Prostate gland (tissue), 2 donors: ENCODE measurements at regions not wholly inside any gene's neighbourhood (a gene's known extent, or its start where the extent isn't known, plus 50 kb on each side); places are given as distances from the start of the nearest gene placed in this dataset.

Experiments
- POLR2A ChIP-seq: fragments of 450-650 bp; IDR thresholded peaks from one replicate; pipeline ENCODE4 v1.6.1; 2016; ENCODE audit warnings: antibody characterized with exemption, mild to moderate bottlenecking
- POLR2AphosphoS5 ChIP-seq: sonication (generic); formaldehyde crosslinking; IDR thresholded peaks from one replicate; pipeline ENCODE4 v1.6.1; 2017; ENCODE audit warnings: antibody characterized with exemption
- TF ChIP-seq, protein P1 (sequence below), 4 experiments: fragments of 200-600 bp in 2 of 4; fragments of 450-650 bp in 2 of 4; sonication (generic) in 2 of 4; IDR thresholded peaks; 1 replicate in 3 of 4; 2 replicates in 1 of 4; pipeline ENCODE4 v1.5.1; 2016 to 2019; ENCODE audit warnings: antibody characterized with exemption in 4 of 4, mild to moderate bottlenecking in 2 of 4, moderate library complexity in 2 of 4

DNA sequence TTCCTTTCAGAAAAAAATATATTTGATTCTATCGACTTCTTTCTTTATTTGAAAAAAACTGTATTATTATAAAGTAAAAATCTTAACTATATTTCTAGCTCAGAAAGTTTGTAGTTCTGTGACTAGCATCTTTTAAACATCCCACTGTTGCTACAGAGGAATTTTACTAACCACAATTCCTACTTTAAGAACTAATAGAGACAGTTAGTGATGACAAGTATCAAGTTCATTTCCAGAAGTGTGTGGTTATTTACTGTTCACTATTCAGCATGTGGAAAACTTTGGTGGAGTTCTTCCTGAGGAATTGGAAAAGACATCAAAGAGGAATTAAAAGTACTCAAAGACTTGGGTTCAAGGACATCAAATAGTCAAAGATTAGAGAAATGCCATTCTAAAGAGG is 524.1 kb upstream of the CBLB start:
- TF ChIP-seq, protein P1, sequence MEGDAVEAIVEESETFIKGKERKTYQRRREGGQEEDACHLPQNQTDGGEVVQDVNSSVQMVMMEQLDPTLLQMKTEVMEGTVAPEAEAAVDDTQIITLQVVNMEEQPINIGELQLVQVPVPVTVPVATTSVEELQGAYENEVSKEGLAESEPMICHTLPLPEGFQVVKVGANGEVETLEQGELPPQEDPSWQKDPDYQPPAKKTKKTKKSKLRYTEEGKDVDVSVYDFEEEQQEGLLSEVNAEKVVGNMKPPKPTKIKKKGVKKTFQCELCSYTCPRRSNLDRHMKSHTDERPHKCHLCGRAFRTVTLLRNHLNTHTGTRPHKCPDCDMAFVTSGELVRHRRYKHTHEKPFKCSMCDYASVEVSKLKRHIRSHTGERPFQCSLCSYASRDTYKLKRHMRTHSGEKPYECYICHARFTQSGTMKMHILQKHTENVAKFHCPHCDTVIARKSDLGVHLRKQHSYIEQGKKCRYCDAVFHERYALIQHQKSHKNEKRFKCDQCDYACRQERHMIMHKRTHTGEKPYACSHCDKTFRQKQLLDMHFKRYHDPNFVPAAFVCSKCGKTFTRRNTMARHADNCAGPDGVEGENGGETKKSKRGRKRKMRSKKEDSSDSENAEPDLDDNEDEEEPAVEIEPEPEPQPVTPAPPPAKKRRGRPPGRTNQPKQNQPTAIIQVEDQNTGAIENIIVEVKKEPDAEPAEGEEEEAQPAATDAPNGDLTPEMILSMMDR (IDR thresholded peaks at IDR 0.05), result no peak
- no peak for TF ChIP-seq POLR2A
- TF ChIP-seq POLR2AphosphoS5, result no peak
